ENCODE measurements at regions not wholly inside any gene's neighbourhood (a gene's known extent, or its start where the extent isn't known, plus 50 kb on each side); places are given as distances from the start of the nearest gene placed in this dataset.

- no peak for TF ChIP-seq EZH2 (IDR thresholded peaks at IDR 0.05; ENCODE audit: insufficient read depth, poor library complexity, severe bottlenecking)
- no peak for TF ChIP-seq EZH2phosphoT487 (IDR thresholded peaks at IDR 0.05; ENCODE audit: insufficient read depth, low read depth)
Measured at GRCh38 chr1:213324859-213325258, 273.8 kb downstream of the RPS6KC1 start.

All from GM23248 (cell line).